GM19239 (cell line): ENCODE measurements at regions not wholly inside any gene's neighbourhood (a gene's known extent, or its start where the extent isn't known, plus 50 kb on each side); places are given as distances from the start of the nearest gene placed in this dataset.
"Not testable (repeated sequence)": the region's sequence is repeated elsewhere in the genome, so short reads cannot be mapped to it uniquely, and the experiment has no call there.

Experiments used
- DNase-seq: peaks from one replicate; pipeline ENCODE4 v3.0.0; 2011; ENCODE audit warnings: low spot score; ENCODE audit not compliant: insufficient read length
- FAIRE-seq: peaks from 2 replicates; lab custom pipeline; 2011; peaks lifted over from hg19 to GRCh38; lab: Jason Lieb, UNC

DNA sequence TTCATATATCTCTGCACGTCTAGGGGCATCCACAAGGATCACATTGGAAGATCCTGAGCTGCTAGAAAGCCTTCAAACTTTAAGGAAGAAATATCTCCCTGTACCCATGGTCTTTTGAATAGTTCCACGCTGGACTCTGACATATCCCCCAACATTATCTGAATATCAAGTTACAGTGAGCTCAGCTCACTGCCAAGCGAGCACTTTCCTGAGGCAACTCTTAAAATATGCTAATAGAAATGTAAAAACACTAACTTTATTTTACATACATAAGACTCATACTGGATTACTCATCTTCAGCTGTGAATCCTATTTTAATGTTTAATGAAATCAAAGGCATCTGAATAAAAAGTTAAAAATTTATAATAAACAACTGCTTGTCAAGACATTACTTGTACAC is 420.2 kb upstream of the CCDC54 start:
- no peak for DNase-seq
- no peak for FAIRE-seq

DNA sequence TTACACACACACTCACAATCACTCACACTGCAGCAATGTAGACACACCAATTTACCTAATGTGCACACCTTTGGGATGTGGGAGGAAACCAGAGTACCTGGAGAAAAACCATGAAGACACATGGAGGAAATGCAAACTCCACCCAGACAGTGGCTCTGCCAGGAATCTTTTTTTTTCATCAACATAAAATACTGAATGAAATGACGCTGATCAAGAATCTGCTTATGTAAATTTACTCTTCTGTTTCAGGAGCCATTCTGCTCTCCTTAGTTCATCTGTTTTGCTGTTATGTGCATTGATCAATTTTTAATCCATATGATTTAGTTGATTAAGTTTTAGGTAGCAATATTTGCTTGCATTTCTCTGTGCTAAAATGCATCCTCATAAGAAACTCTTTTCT is 414.2 kb upstream of the CCDC54 start:
- FAIRE-seq (no peak), DNase-seq (no peak)

DNA sequence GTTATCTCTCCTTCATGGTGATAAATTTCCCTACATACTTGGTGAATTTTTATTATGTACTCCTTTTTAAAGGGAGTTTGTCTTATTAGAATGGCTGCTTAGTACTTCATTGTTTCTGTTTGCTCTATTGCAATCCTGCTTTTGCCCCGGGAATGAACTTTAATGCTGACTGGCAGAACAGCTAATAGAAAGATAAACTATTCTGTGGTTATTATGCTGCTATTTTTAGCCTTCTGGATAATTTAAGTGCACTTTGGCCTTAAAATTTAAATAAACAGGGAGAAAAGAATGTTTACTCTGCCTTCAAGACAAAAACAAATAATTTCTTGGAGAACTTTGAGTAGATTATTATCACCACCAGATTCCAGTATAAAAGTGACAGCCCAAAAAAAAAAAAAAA is 413.8 kb upstream of the CCDC54 start:
- FAIRE-seq (no peak), DNase-seq (no peak)

DNA sequence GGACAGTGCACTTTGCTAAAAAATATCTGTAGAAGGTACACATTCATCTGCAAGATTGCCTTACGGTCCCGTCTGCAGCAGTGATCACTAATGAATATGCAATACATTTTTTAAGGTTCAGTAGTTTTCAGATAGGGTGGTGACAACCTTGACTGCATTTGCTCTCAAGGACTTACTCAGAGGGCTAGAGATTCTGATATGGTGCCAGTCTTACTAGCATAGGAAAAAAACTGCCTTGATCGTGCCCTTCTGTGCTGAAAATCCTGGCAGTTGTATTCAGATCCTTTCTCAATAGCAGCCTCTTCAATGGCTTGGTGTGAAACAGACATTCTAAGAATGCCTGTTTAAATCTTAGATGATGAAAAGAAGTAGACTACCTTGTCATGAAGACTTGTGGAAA is 411.9 kb upstream of the CCDC54 start:
- DNase-seq (no peak), FAIRE-seq (no peak)

DNA sequence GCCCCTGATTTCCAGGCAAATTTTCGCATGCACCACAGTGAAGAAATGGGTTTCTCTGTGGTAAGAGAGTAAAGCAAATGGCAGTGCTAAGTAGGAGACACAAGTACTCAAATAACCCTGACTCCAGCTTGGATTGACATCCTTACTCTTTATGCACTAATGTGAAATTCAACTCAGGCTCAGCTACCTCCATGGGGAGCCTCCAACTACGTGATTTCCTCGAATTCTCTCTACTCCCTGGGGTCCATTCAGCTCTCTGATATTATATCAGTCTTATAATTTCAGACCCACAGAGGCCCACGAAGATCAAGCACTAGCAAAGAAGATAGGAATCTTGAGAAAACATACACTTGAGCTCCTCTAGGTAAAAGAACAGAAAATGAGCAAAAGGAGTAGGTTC is 407.6 kb upstream of the CCDC54 start:
- FAIRE-seq (no peak), DNase-seq (no peak)

DNA sequence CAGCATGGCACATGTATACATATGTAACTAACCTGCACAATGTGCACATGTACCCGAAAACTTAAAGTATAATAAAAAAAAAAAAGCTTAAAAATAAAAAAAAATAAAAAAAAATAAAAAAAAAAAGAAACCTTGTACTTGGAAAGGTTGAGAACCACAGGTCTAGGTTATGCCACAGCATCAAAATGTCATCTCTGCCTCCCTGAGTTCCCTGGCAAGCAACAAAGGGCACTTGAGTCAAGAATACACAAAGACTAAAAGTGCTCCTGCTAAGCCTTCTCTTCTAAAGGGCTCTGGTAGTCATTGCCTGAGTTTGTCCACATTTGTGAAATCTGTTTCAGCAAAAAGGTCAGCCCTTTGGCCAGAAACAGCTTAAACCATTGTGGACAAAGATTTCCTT is 395.8 kb upstream of the CCDC54 start:
- DNase-seq (no peak), FAIRE-seq (no peak)

DNA sequence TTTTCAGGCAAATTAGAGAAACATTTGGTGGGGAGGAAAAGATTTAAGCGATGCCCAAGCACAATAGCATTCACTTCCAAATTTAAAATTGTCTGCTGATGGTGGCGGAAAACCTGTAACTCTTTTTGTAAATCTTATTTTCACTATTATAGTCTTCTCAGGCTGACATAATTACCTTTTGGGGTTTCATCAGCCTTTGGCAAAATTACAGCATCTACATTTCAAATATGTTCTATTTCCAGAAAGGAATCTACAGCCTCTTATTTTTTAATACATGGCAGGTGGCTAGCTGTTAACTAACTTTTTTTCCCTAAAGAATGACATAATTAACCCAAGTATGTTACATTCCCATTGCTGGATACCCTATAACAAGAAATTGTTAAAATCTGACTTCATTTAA is 391.5 kb upstream of the CCDC54 start:
- FAIRE-seq (no peak), DNase-seq (no peak)

DNA sequence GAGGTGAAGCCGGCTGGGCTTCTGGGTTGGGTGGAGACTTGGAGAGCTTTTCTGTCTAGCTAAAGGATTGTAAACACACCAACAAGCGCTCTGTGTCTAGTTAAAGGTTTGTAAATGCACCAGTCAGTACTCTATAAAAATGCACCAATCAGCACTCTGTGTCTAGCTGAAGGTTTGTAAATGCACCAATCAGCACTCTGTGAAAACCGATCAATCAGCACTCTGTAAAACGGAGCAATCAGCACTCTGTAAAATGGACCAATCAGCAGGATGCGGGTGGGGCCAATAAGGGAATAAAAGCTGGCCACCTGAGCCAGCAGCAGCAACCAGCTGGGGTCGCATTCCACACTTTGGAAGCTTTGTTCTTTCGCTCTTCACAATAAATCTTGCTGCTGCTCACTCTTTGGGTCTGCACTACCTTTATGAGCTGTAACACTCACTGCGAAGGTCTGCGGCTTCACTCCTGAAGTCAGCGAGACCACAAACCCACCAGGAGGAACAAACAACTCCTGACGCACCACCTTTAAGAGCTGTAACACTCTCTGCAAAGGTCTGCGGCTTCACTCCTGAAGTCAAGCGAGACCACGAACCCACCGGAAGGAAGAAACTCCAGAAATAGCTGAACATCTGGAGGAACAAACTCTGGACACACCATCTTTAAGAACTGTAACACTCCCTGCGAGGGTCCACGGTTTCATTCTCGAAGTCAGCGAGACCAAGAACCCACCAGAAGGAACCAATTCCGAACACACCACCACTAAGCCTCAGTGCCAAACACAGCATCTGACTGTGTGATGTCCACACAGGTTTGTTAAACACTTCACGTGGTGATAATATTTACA is 378.2 kb upstream of the CCDC54 start:
- FAIRE-seq = not testable (repeated sequence)

DNA sequence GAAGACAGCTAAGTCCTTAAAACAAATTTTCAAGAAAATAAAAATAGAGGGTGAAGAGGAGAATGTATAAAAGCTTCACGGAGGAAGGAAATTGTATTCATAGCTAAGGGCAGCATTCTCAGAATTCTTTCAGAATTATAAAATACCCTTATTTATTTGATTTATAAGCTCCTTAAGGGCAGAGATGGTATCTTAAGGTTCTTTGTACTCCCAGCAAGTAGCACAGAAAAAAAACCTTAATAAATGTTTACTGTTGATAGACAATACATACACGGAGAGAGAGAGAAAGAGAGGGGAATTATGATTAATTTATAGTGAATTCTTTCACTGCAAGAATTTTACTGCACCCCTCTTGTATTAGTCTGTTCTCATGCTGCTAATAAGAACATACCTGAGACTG is 375.6 kb upstream of the CCDC54 start:
- DNase-seq = no peak
- FAIRE-seq = no peak

More for the DNA sequence above, 378.2 kb upstream of the CCDC54 start:
- DNase-seq = not testable (repeated sequence)

DNA sequence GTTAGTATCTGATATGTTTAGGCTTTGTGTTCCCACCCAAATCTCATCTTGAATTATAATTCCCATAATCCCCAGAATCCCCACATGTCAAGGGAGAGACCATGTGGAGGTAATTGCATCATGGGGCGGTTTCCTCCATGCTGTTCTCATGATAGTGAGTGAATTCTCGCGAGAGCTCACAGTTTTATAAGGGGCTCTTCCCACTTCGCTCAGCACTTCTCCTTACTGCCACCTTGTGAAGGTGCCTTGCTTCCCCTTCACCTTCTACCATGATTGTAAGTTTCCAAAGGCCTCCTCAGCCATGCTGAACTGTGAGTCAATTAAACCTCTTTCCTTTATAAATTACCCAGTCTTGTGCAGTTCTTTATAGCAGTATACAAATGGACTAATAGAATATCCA is 371.9 kb upstream of the CCDC54 start:
- DNase-seq, FAIRE-seq: not testable (repeated sequence)

DNA sequence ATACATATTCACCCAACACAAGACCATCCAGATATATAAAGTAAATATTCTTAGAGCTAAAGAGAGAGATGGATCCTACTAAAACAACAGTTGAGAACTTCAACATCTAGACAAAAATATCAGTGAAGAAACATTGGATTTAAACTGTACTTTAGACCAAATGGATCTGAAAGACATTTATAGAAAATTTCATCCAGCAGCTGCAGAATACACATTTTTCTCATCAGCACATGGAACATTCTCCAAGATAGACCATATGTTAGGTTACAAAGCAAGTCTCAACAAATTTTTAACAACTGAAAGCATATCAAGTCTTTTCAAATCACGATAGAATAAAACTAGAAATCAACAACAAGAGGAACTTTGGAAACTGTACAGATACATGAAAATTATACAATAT is 369.0 kb upstream of the CCDC54 start:
- FAIRE-seq = no peak
- DNase-seq = no peak

DNA sequence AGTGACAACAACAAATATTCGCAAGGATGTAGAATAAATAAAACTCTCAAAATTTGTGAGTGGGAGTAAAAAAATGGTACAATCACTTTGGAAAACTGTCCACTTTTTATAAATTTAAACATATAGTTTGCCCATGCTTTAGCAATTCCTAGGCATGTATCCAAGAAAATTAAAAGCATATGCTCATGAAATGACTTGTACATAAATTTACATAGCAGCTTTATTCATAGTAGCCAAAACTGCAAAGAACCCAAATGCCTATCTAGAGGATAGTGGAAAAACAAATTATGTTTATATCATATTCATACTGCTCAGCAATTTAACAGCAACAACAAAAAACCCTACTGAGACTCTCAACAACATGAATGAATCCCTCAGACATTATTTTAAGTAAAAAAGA is 363.6 kb upstream of the CCDC54 start:
- DNase-seq = no peak
- no peak for FAIRE-seq

DNA sequence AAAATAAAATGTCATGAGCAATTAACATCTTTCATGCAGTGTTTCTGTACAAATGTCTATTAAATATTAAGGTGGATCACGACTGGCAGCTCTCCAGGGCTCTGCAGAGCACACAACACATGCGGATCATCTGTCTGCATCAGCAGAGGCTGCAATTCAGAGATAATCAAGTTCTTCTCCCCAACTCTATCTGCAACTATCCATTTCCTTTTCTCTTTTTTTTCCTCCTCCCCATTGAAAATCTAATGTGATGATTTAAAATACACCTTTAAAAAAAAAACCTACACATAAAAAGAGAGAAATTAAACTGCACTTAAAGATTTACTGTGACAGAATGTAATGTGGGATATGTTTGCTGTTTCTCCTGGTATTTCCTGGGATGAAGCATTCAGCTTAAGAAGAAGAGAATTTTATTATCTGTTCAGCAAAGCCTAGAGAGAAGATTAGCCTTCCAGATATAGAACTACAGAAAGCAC is 352.6 kb upstream of the CCDC54 start:
- FAIRE-seq (no peak), DNase-seq (no peak)

DNA sequence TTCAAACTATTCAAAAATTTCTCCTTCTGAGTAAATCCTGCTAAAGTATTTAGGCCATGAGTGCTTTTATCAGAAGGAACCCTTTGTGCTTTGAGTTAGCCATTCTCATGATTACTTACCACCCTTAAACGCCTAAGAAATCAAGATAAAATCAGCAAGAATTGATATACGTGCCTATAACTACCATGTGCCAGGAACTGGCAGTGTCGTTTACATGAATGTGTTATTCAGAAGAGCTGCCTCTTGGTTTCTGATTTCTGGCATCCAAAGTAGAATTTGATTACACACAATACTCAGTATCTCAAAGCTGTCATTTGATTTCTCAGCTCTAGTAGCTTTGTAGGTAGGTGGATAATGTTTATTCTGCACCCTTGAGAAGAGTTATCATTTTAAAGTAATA is 351.3 kb upstream of the CCDC54 start:
- FAIRE-seq = no peak
- DNase-seq = no peak

DNA sequence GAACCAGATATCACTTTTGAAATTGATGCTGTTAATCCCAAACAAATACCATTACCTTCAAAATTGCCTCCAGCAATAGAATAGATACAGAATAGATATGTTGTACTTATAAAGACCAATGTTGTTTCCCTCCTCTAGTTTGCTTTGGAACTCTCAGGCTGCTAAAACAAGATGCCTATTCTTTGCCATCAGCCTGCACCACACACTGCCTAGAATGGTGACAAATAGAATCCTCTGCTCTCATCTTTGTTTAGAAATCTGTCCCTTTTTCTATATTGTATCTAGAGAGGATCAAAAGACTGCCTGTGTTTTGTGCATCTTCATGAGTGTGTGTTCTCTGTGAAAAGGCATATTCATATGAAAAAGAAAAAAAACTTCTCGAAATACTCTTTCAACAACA is 349.2 kb upstream of the CCDC54 start:
- FAIRE-seq = no peak
- no peak for DNase-seq

DNA sequence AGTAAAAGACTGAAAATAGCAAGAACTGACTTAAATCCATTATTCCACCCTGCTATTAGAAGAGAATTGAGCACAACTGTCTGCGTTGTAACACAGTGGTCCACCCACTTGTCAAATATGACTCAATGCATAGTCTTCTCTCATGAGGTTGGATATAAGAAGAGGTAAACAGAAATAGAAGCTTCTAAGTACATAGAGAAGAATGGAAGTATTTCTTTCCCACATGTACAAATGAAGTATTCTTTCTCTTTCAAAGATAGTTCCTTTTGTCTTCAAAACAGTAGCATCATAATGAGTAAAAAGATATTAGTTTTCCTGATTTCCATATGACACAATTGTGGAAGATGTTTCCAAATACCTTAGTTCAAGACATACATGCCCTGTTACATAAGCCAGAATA is 348.6 kb upstream of the CCDC54 start:
- no peak for FAIRE-seq
- DNase-seq = no peak

DNA sequence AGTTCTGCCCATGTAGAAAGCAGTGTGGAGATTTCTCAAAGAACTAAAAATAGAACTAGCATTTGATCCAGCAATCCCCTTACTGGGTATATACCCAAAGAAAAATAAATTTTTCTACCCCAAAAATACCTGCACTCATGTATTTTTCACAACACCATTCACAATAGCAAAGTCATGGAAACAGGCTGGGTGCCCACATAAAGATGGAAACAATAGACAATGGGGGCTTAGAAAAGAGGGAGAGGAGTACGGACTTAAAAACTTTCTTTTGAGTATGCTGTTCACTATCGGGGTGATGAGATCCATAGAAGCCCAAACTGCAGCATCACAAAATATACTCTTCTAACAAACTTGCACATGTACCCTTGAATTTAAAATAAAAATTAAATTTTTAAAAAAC is 345.1 kb upstream of the CCDC54 start:
- FAIRE-seq (no peak), DNase-seq (no peak)

DNA sequence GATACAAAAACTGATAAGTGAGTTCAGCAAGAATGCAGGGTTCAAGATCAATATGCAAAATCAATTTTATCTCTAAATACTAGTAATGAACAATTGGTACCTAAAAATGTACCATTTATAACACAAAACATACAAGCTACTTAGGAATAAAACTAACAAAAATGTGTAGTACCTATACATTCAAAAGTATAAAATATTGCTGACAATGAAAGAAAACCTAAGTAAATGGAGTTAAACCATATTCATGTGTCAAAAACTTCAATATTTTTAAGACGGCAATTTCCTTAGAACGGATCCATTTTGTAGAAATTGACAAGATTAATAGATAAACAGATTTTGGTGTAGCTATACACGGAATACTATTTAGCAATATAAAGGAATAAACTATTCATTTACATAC is 343.1 kb upstream of the CCDC54 start:
- DNase-seq (no peak), FAIRE-seq (no peak)

DNA sequence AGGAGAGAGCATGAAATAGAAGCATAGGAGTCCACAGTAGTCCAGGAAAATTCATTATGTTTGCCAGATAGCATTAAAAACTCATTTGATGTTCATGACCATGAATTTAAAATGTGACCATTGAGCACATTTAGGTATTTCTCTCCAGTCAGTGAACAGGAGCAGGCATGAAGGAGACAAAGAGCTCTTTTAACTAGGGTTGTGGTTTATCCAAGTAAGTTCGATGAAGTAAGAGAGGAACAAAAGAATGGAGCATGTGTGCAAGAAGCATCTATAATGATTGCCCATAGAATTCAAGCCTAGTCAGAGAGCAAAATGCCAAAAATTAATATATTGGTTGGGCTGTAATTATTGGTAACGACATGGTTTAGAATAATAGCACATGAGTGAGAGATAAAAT is 342.1 kb upstream of the CCDC54 start:
- FAIRE-seq (no peak), DNase-seq (no peak)

DNA sequence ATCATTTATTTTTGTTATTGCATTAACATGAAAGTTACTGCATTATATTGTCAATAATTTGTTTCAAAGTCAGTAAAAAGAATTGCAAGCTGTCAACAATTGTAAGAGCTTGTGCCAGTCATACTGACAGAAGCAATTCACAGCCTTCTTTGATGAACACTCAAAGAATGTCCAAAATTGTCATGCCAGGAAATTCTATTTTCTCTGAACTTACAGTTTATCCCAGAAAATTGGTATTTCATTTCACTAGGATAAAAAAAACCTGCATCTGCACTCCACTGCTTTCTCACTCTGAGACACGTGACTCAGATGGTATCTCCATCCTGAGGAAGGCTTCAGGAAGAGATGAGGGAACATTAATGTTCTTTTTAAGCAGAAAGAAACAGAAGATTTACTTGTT is 332.6 kb upstream of the CCDC54 start:
- FAIRE-seq (no peak), DNase-seq (no peak)

DNA sequence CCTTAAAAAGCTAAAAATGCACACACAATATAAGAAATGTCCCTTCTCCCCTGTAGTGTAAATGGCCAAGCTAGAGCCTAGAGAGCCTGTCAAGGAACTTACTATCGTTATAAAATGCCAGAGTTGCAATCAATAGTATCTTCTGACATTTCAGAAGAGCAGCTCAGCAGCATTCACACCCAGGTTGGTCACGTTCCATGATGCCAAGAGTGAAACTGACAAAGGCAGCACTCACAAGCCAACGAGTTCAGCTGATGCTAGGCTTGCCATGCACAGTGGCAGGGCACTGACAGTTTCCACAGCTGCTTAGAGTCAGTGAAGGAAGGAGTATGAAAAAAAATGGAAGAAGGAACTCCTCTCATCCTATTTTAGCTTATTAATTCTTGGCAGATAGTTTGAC is 331.4 kb upstream of the CCDC54 start:
- DNase-seq (no peak), FAIRE-seq (no peak)

DNA sequence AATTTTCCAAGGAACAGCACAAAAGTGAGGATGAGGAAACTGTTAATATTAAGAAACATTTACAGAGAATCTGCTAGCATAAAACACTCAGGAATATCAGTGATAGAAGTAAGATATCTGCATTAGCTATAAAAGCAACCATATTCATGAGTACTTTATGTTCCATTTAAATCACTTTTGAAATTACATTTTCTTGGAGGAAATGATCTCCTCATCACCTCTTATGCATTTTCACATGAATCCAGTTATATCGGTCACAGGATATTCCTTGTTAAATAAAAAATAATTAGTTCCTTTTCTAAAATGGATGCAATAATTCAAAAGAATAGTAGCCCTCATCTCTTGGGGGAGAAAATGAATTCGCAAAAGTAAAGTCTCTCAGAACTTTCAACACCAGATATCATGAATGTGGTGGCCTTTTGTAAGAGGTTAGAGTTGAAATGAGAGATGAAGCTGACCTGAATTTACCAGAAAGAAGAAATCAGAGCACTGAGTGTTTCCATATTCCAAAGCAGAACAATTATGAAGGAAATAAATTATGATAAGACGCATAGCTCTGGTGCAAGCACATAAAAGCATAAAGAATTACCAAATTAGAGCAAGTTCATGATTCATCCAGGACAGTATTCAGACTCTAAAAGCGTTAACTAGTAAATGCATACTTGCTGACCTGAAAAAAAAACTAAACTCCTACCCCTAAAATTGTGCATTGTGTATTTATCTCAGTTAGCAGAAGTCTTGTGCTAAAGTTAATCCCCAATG is 321.9 kb upstream of the CCDC54 start:
- DNase-seq (no peak), FAIRE-seq (no peak)
